ENCODE measurements at regions not wholly inside any gene's neighbourhood (a gene's known extent, or its start where the extent isn't known, plus 50 kb on each side); places are given as distances from the start of the nearest gene placed in this dataset.

GRCh38 chr17:79211061-79211770 is 136.6 kb downstream of the ENGASE start:
- Histone ChIP-seq H3K4me1 (ENCODE audit: control insufficient read depth in 3 of 3, insufficient read depth in 3 of 3, low read length in 3 of 3) (peaks cover 0 to 3% (median 2%) of the 10 kb centered on the region in 3 donors), H3K27me3 (ENCODE audit: control insufficient read depth in 3 of 3, insufficient read depth in 3 of 3, low read length in 3 of 3) (peaks cover 50 to 80% (median 78%) of the 10 kb centered on the region in 3 donors), H3K36me3 (ENCODE audit: control insufficient read depth in 3 of 3, insufficient read depth in 3 of 3, low read length in 3 of 3) (no peaks in the 10 kb centered on the region), H3K9me3 (ENCODE audit: control insufficient read depth in 3 of 3, low read length in 3 of 3) (no peaks in the 10 kb centered on the region), H3K4me3 (ENCODE audit: low read length in 3 of 3) (no peak overlapping the region), H3K9ac (ENCODE audit: low read depth in 1 of 3, low read length in 3 of 3) (no peak overlapping the region), H3K27ac (ENCODE audit: low read depth, low read length) (no peak overlapping the region)

- Histone ChIP-seq H3K4me1 (ENCODE audit: control insufficient read depth in 3 of 3, insufficient read depth in 3 of 3, low read length in 3 of 3) (peaks cover 0 to 2% (median under 1%) of the 10 kb centered on the region in 3 donors), H3K9ac (ENCODE audit: low read depth in 1 of 3, low read length in 3 of 3) (no peak overlapping the region), H3K36me3 (ENCODE audit: control insufficient read depth in 3 of 3, insufficient read depth in 3 of 3, low read length in 3 of 3) (no peaks in the 10 kb centered on the region), H3K9me3 (ENCODE audit: control insufficient read depth in 3 of 3, low read length in 3 of 3) (no peaks in the 10 kb centered on the region), H3K4me3 (ENCODE audit: low read length in 3 of 3) (no peak overlapping the region), H3K27me3 (ENCODE audit: control insufficient read depth in 3 of 3, insufficient read depth in 3 of 3, low read length in 3 of 3) (peaks cover 50 to 78% (median 75%) of the 10 kb centered on the region in 3 donors), H3K27ac (ENCODE audit: low read depth, low read length) (no peak overlapping the region)
Observed at GRCh38 chr17:79210638-79211037, 136.0 kb downstream of the ENGASE start.

GRCh38 chr17:79207960-79208359 is 133.3 kb downstream of the ENGASE start:
- peaks cover 41 to 64% (median 60%) of the 10 kb centered on the region in 3 donors for H3K27me3 ChIP-seq (ENCODE audit: control insufficient read depth in 3 of 3, insufficient read depth in 3 of 3, low read length in 3 of 3)
- H3K9me3 ChIP-seq (ENCODE audit: control insufficient read depth in 3 of 3, low read length in 3 of 3) = no peaks in the 10 kb centered on the region
- H3K4me1 ChIP-seq (ENCODE audit: control insufficient read depth in 3 of 3, insufficient read depth in 3 of 3, low read length in 3 of 3) = no peaks in the 10 kb centered on the region
- H3K9ac ChIP-seq (ENCODE audit: low read depth in 1 of 3, low read length in 3 of 3) = no peak overlapping the region
- no peak overlapping the region for H3K4me3 ChIP-seq (ENCODE audit: low read length in 3 of 3)
- no peaks in the 10 kb centered on the region for H3K36me3 ChIP-seq (ENCODE audit: control insufficient read depth in 3 of 3, insufficient read depth in 3 of 3, low read length in 3 of 3)
- H3K27ac ChIP-seq (ENCODE audit: low read depth, low read length) = no peak overlapping the region

GRCh38 chr17:79205688-79206205 is 131.1 kb downstream of the ENGASE start:
- no peaks in the 10 kb centered on the region for H3K9me3 ChIP-seq (ENCODE audit: control insufficient read depth in 3 of 3, low read length in 3 of 3)
- H3K4me3 ChIP-seq (ENCODE audit: low read length in 3 of 3) = no peak overlapping the region
- H3K36me3 ChIP-seq (ENCODE audit: control insufficient read depth in 3 of 3, insufficient read depth in 3 of 3, low read length in 3 of 3) = no peaks in the 10 kb centered on the region
- H3K27me3 ChIP-seq (ENCODE audit: control insufficient read depth in 3 of 3, insufficient read depth in 3 of 3, low read length in 3 of 3) = peaks cover 41 to 62% (median 59%) of the 10 kb centered on the region in 3 donors
- no peak overlapping the region for H3K27ac ChIP-seq (ENCODE audit: low read depth, low read length)
- H3K4me1 ChIP-seq (ENCODE audit: control insufficient read depth in 3 of 3, insufficient read depth in 3 of 3, low read length in 3 of 3) = no peaks in the 10 kb centered on the region
- no peak overlapping the region for H3K9ac ChIP-seq (ENCODE audit: low read depth in 1 of 3, low read length in 3 of 3)

GRCh38 chr17:79204261-79204660 is 129.6 kb downstream of the ENGASE start:
- no peak overlapping the region for H3K9ac ChIP-seq (ENCODE audit: low read depth in 1 of 3, low read length in 3 of 3)
- no peaks in the 10 kb centered on the region for H3K9me3 ChIP-seq (ENCODE audit: control insufficient read depth in 3 of 3, low read length in 3 of 3)
- H3K36me3 ChIP-seq (ENCODE audit: control insufficient read depth in 3 of 3, insufficient read depth in 3 of 3, low read length in 3 of 3) = no peaks in the 10 kb centered on the region
- no peak overlapping the region for H3K4me3 ChIP-seq (ENCODE audit: low read length in 3 of 3)
- no peak overlapping the region for H3K27ac ChIP-seq (ENCODE audit: low read depth, low read length)
- H3K4me1 ChIP-seq (ENCODE audit: control insufficient read depth in 3 of 3, insufficient read depth in 3 of 3, low read length in 3 of 3) = no peaks in the 10 kb centered on the region
- peaks cover 50 to 63% (median 56%) of the 10 kb centered on the region in 3 donors for H3K27me3 ChIP-seq (ENCODE audit: control insufficient read depth in 3 of 3, insufficient read depth in 3 of 3, low read length in 3 of 3)

- Histone ChIP-seq H3K27ac (ENCODE audit: low read depth, low read length) (no peak overlapping the region), H3K4me1 (ENCODE audit: control insufficient read depth in 3 of 3, insufficient read depth in 3 of 3, low read length in 3 of 3) (no peaks in the 10 kb centered on the region), H3K9me3 (ENCODE audit: control insufficient read depth in 3 of 3, low read length in 3 of 3) (no peaks in the 10 kb centered on the region), H3K4me3 (ENCODE audit: low read length in 3 of 3) (no peak overlapping the region), H3K36me3 (ENCODE audit: control insufficient read depth in 3 of 3, insufficient read depth in 3 of 3, low read length in 3 of 3) (no peaks in the 10 kb centered on the region), H3K9ac (ENCODE audit: low read depth in 1 of 3, low read length in 3 of 3) (no peak overlapping the region), H3K27me3 (ENCODE audit: control insufficient read depth in 3 of 3, insufficient read depth in 3 of 3, low read length in 3 of 3) (peaks cover 56 to 64% (median 58%) of the 10 kb centered on the region in 3 donors)
Observed at GRCh38 chr17:79203657-79204056, 129.0 kb downstream of the ENGASE start.

- H3K9ac ChIP-seq (ENCODE audit: low read depth in 1 of 3, low read length in 3 of 3) = no peak overlapping the region
- no peaks in the 10 kb centered on the region for H3K9me3 ChIP-seq (ENCODE audit: control insufficient read depth in 3 of 3, low read length in 3 of 3)
- H3K4me1 ChIP-seq (ENCODE audit: control insufficient read depth in 3 of 3, insufficient read depth in 3 of 3, low read length in 3 of 3) = no peaks in the 10 kb centered on the region
- H3K27me3 ChIP-seq (ENCODE audit: control insufficient read depth in 3 of 3, insufficient read depth in 3 of 3, low read length in 3 of 3) = peaks cover 59 to 65% (median 62%) of the 10 kb centered on the region in 3 donors
- H3K4me3 ChIP-seq (ENCODE audit: low read length in 3 of 3) = no peak overlapping the region
- H3K36me3 ChIP-seq (ENCODE audit: control insufficient read depth in 3 of 3, insufficient read depth in 3 of 3, low read length in 3 of 3) = no peaks in the 10 kb centered on the region
- no peak overlapping the region for H3K27ac ChIP-seq (ENCODE audit: low read depth, low read length)
Observed at GRCh38 chr17:79203016-79203415, 128.4 kb downstream of the ENGASE start.

GRCh38 chr17:79202480-79202879 is 127.9 kb downstream of the ENGASE start:
- Histone ChIP-seq H3K36me3 (ENCODE audit: control insufficient read depth in 3 of 3, insufficient read depth in 3 of 3, low read length in 3 of 3) (no peaks in the 10 kb centered on the region), H3K4me3 (ENCODE audit: low read length in 3 of 3) (no peak overlapping the region), H3K9me3 (ENCODE audit: control insufficient read depth in 3 of 3, low read length in 3 of 3) (no peaks in the 10 kb centered on the region), H3K9ac (ENCODE audit: low read depth in 1 of 3, low read length in 3 of 3) (no peak overlapping the region), H3K27me3 (ENCODE audit: control insufficient read depth in 3 of 3, insufficient read depth in 3 of 3, low read length in 3 of 3) (peaks cover 60 to 69% (median 66%) of the 10 kb centered on the region in 3 donors), H3K27ac (ENCODE audit: low read depth, low read length) (no peak overlapping the region), H3K4me1 (ENCODE audit: control insufficient read depth in 3 of 3, insufficient read depth in 3 of 3, low read length in 3 of 3) (no peaks in the 10 kb centered on the region)

- Histone ChIP-seq H3K9ac (ENCODE audit: low read depth in 1 of 3, low read length in 3 of 3) (no peak overlapping the region), H3K36me3 (ENCODE audit: control insufficient read depth in 3 of 3, insufficient read depth in 3 of 3, low read length in 3 of 3) (no peaks in the 10 kb centered on the region), H3K4me1 (ENCODE audit: control insufficient read depth in 3 of 3, insufficient read depth in 3 of 3, low read length in 3 of 3) (no peaks in the 10 kb centered on the region), H3K27me3 (ENCODE audit: control insufficient read depth in 3 of 3, insufficient read depth in 3 of 3, low read length in 3 of 3) (peaks cover 62 to 70% (median 65%) of the 10 kb centered on the region in 3 donors), H3K9me3 (ENCODE audit: control insufficient read depth in 3 of 3, low read length in 3 of 3) (no peaks in the 10 kb centered on the region), H3K4me3 (ENCODE audit: low read length in 3 of 3) (no peak overlapping the region), H3K27ac (ENCODE audit: low read depth, low read length) (no peak overlapping the region)
Observed at GRCh38 chr17:79201536-79202227, 127.1 kb downstream of the ENGASE start.

- H3K36me3 ChIP-seq (ENCODE audit: control insufficient read depth in 3 of 3, insufficient read depth in 3 of 3, low read length in 3 of 3) = no peaks in the 10 kb centered on the region
- H3K9ac ChIP-seq (ENCODE audit: low read depth in 1 of 3, low read length in 3 of 3) = no peak overlapping the region
- H3K4me3 ChIP-seq (ENCODE audit: low read length in 3 of 3) = no peak overlapping the region
- no peaks in the 10 kb centered on the region for H3K9me3 ChIP-seq (ENCODE audit: control insufficient read depth in 3 of 3, low read length in 3 of 3)
- no peaks in the 10 kb centered on the region for H3K4me1 ChIP-seq (ENCODE audit: control insufficient read depth in 3 of 3, insufficient read depth in 3 of 3, low read length in 3 of 3)
- peaks cover 60 to 64% (median 62%) of the 10 kb centered on the region in 3 donors for H3K27me3 ChIP-seq (ENCODE audit: control insufficient read depth in 3 of 3, insufficient read depth in 3 of 3, low read length in 3 of 3)
- no peak overlapping the region for H3K27ac ChIP-seq (ENCODE audit: low read depth, low read length)
Observed at GRCh38 chr17:79201119-79201518, 126.5 kb downstream of the ENGASE start.

All from skeletal muscle tissue (tissue), 3 donors.